HG03558 (cell line): ENCODE measurements at regions not wholly inside any gene's neighbourhood (a gene's known extent, or its start where the extent isn't known, plus 50 kb on each side); places are given as distances from the start of the nearest gene placed in this dataset.
"Not testable (repeated sequence)": the region's sequence is repeated elsewhere in the genome, so short reads cannot be mapped to it uniquely, and the experiment has no call there.

Experiments used
- ATAC-seq: cut with Tn5 transposase; IDR thresholded peaks from one replicate; pipeline ENCODE4 v1.9.1; 2021; ENCODE audit warnings: moderate number of reproducible peaks; ENCODE audit not compliant: unreplicated experiment; ENCODE audit errors: extremely low read depth

GRCh38 chr3:177354466-177354865 is 157.2 kb upstream of the TBL1XR1 start:
- ATAC-seq = no peak

GRCh38 chr3:177356113-177356512 is 158.8 kb upstream of the TBL1XR1 start:
- no peak for ATAC-seq

- no peak for ATAC-seq
These were observed 159.7 kb upstream of the TBL1XR1 start for GRCh38 chr3:177356952-177357351.

GRCh38 chr3:177357352-177358090 is 160.2 kb upstream of the TBL1XR1 start:
- ATAC-seq = no peak

DNA sequence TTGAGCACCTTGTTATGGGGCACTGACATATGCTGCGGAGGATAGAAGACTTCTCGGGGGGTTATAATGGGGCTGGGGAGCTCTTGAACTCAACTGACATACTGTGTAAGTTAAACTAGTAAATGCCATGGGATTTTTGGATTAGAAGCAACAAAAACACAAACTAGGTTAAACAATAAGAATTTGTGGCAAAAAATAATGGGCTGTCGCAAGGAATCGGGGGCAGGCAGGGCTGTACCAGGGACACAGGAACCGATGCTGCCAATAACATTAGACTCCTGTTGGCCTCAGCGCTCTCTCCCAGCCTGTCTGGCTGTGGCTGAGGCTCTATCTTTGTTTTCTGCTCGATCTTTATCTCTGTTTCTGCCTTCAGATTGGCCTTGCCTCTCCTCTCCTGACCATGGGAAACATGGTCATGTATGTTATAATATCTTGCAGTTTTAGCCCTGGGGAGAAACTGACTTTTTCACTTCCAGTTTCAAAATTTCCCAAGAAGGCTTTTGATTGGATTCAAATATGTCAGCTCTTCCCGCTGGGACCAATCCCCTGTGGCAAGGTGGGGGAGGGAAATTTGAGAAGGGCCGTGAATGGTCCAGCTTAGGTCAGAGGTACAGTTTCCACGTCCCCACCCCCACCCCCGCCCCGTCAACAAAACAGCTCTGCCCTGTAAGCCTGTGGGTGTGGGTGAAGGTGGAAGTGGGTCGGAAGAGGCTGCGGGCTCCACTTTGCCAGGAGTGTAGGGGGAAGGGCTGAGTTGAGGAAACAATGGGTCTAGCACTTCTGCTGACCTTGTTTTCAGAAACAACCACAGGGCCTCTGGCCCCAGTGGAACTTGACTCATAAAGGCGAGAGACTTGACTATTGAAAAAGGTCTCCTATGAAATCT is 161.1 kb upstream of the TBL1XR1 start:
- peak; percentile 37 for ATAC-seq

GRCh38 chr3:177358977-177359592 is 161.8 kb upstream of the TBL1XR1 start:
- no peak for ATAC-seq

- peak; percentile 73 for ATAC-seq
These were observed 162.5 kb upstream of the TBL1XR1 start for GRCh38 chr3:177359593-177360357.

GRCh38 chr3:177361081-177361938 is 164.0 kb upstream of the TBL1XR1 start:
- ATAC-seq = no peak

- ATAC-seq = no peak
These were observed 165.3 kb upstream of the TBL1XR1 start for GRCh38 chr3:177362626-177363025.

GRCh38 chr3:177364236-177364635 is 167.0 kb upstream of the TBL1XR1 start:
- ATAC-seq = no peak

DNA sequence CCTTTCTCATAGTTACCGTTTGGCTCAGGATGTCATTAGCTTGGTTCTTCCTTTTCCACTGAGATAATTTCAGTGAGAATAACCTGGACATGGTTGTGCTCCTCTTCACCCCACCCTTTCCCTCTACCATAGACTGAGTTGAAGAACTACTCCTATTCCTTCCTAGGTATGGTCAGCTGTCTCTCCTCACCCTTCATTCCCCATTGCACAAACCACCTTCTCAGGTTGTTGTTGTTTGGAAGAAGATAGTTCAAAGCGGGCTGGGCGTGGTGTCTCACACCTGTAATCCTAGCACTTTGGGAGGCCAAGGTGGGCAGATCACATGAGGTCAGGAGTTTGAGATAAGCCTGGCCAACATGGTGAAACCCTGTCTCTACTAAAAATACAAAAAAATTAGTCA is 168.0 kb upstream of the TBL1XR1 start:
- not testable (repeated sequence) for ATAC-seq

GRCh38 chr3:177367788-177368187 is 170.5 kb upstream of the TBL1XR1 start:
- ATAC-seq = no peak

DNA sequence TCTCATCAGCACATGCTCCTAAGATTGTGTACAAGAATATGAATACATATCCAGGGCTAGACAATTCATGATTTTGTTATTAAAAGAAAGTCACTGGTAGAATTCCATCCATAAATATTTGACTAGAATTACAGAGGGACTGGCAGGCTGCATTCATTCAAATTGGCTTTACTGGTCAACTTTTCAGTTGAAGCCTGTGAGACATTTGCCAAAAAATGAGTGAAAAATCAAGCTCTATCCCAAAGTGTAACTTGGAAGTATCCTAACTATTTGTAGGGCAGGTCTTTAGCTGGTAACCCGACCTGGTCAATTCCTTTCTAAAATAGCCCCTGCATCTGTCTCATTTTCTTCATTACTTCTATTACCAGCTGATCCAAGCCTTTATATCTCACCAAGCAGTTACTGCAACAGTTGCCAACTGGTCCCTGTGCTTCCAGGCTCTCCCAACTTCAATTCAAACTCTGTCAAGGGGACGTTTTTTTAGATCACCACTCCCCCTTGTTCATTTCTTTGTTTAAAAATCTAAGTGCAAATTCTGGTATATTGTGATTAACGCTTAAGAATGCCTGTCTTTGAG is 173.1 kb upstream of the TBL1XR1 start:
- no peak for ATAC-seq

- no peak for ATAC-seq
These were observed 173.9 kb upstream of the TBL1XR1 start for GRCh38 chr3:177371146-177371545.

DNA sequence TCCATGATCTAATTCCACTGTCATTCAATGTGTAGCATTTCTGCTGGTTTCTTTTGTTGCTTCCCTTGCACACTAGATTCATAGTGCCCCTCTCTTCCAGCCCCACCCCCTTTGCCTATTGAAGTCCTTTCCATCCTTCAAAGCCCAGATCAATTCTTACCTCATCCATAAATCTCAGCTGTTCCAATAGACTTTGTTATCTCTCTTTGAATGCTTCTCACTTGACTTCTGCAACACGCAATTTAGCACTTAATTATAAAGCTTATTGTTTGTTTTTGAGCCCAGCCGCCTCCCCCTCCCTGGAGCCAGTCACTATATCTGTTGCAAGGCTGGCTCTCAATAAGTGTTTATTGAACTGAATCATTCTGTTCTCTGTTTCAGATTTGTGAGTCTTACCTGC is 174.6 kb upstream of the TBL1XR1 start:
- ATAC-seq = no peak

DNA sequence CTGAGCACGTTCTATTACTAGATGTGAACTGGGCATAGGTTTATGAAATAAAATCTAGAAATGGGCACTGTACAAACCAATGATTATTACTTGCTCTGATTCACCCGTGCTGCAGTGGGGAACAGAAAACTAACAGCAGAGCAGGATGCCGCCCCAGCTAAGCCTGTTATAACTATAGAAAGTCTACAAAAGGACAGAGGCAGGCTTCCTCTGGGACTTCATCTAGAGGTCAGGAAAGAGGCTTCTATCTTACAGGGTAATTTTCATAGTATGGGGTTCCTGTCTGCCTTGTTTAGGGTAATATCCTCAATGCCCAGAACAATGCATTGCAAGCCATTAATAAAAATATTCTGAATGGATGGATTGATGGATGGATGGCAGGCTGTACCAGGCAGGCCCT is 177.0 kb upstream of the TBL1XR1 start:
- ATAC-seq = no peak

GRCh38 chr3:177375316-177375715 is 178.0 kb upstream of the TBL1XR1 start:
- no peak for ATAC-seq

GRCh38 chr3:177377166-177377565 is 179.9 kb upstream of the TBL1XR1 start:
- ATAC-seq = no peak

DNA sequence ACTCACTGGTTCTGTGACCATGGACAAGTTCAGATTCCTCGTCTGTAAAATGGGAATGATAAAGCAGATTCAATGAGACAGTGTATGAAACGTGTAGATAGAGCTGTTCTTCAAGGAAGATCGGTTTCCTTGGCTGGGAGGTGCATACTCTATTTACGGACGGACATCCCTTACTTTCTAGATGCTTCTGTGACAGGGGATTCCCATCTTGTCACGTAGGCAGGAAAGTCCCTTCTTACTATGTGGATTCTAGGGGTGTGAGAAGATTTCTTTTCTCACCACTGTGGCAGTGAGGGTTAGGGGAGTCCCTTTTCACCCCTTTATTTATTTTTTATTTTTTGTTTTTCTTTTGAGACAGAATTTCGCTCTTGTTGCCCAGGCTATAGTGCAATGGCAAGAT is 180.9 kb upstream of the TBL1XR1 start:
- ATAC-seq = peak; percentile 48
